HG02885 (cell line): ENCODE measurements at regions not wholly inside any gene's neighbourhood (a gene's known extent, or its start where the extent isn't known, plus 50 kb on each side); places are given as distances from the start of the nearest gene placed in this dataset.
"Not testable (repeated sequence)": the region's sequence is repeated elsewhere in the genome, so short reads cannot be mapped to it uniquely, and the experiment has no call there.

ENCODE experiments used
- ATAC-seq: cut with Tn5 transposase; IDR thresholded peaks from one replicate; pipeline ENCODE4 v1.9.1; 2021; ENCODE audit warnings: mild to moderate bottlenecking; ENCODE audit not compliant: unreplicated experiment, poor library complexity

DNA sequence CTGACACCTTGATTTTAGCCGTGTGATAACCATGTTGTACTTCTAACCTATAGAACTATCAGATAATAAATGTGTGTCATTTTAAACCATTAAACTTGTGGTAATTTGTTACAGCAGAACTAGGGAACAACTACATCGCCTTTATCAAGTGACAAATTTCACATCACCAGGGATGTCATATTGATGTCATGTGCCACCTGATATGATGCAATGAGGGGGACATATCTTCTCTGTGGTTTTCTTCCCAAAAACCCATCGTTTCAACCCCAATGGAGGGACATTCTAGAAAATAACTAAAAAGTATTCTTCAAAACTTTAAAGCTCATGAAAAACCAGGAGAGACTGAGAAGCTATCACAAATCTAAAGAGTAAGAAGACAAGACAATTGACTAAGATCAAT, 212.2 kb downstream of the ETV1 start:
- ATAC-seq, result no peak

DNA sequence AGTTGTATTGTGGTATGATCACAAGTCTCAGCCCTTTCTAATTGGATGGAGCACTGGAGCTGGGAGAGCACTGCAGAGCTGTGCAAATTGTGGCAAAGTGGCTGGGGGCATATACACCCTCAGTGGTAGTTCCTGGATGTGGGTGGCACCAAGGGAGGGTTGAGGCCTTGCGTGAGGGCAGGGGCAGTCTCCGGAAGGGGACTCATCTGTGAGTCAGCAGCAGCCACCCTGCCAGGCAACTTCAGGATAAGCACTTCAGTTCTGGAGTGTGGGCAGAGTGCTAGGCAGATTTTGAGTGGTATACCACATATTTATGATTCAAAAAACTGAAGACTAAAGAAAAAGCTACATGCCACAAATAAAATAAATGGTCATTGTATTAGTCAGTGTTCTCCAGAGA, 210.5 kb downstream of the ETV1 start:
- no peak for ATAC-seq

DNA sequence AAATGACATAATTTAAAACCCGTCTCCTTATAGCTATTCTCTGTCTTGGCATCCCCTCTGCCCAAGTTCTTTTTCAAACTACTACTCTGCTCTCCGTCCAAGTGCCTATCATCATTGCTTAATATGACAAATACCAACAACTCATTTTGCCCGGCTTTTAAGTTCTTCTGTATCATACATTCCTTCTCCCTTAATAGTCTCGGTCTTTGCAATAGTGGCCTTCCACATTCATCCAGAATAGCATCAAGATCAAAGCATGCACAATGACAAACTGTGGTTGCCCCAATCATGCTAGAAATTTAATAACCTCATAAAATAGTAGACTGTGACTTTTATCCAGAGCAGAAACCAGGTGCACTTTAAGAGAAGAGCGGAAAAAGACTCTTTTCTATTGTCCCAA, 198.9 kb downstream of the ETV1 start:
- no peak for ATAC-seq

DNA sequence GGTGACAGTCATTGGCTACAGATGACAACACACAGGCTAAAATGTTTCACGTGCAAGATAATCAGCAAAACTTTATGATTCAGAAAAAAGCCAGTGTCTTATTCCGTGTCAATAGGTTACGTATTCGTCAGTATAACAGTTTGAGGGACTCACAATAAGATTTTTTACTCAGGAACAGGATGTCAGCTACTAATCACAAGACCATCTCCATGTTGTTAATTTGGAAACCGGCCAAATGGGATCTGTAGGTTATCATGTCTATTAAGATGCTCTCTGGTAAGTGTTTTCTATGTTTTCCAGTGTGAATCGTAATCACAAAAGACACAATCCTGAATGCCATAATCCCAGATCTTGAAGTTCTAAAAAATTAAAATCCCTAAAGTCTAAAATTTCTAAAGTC, 197.3 kb downstream of the ETV1 start:
- no peak for ATAC-seq

DNA sequence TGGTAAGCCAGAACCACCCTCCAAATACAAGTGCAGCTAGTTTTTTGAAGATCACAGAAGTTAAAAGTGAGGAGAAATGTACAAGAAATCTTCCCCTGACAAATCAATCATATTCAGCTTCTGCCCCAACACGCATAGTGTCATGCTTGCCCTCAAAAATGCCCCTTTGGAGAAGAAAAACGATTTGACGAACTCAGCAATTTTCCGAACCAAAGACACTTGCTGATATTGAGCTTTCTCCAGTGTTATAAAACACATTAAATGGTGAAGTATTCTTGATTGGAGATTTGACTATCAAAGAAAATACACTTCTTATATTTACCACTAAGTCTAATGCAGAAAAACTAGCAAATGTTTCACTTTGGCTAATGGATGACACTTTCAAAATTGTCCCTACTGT, 195.5 kb downstream of the ETV1 start:
- no peak for ATAC-seq

DNA sequence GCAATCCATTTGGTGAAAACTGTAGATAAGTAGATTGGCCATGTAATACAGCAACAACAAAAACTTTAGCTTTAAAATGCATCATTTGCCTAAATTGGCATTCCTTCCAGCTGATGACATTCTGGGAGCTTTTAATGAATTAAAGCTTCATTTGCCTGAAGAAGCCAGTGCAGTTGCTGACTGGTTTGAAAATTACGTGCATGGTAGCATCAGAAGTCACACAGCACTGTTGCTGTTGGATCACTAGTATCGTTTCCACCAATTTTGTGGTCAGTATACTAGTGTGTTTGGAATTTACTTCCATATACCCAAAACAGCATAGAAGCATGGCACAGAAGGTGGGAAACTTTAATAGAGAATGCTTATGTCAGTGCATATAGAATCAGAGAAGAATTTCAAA, 194.9 kb downstream of the ETV1 start:
- no peak for ATAC-seq

DNA sequence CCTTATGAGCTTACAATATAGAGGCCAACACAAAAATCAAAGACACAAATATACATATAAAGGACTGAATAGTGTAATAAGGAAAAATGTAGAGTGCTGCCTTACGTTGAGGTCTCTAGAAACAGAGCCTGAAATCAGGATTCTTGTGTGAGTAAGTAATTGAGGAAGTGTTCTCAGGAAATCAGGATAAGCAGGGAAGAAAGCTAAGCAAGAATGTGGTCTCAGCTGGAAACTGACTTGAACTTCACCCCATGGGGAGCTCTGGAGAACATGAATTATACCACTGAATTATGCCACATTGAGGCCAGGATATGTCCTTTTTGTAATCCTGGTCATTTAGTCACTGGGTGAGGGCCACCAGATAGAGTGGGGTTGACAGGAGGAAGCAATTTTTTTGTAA, 191.9 kb downstream of the ETV1 start:
- ATAC-seq, result no peak

DNA sequence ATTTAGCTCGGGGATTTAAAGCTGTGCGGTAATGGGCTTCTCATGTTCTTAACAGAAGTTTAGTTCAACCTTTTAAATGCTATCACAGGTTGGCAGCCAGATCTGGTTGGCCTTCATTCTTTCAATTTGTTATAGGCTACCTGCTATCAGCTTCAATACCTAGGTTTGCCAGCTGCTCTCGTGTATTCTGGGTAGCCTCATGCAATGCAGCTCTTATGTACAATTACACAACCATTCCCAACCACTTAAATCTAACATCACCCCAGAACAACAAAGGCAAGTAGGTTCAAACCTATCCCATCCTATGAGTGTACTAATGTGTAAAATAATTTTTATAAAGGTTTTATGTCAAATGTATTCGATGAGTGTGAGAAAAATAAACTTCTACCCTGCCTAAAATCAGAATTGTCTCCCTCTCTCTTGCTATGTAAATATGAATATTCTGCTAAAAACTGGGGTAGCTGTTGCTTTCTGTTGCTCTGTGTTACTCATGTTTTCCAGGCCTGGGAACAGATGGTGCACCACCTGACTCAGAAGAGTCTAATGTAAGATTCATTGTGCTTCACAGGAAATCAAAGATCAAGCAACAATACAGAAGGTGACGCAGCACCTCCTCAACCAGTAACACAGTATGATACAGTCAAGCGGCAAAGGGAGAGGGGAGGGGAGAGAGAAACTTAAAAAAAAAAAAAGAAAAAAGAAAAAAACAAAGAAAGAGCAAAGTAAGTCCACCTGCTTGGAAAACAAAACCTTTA, 188.6 kb downstream of the ETV1 start:
- ATAC-seq, result no peak

DNA sequence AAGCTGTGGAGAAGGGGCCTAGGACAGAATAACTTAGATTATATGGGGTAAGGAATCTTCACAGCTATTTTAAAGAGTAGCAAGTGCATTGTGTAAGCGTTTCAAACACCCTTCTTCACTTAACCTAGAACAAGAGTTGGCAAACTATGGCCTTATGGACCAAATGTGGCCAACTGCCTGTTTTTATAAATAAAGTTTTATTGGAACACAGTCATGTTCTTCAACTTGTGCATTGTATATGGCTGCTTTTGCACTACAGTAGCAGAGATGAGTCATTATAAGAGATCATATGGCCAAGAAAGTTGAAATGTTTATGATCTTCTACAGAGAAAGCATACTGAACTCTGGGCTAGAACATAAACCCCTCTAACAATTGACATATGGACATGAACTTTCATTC, 187.8 kb downstream of the ETV1 start:
- ATAC-seq, result no peak

DNA sequence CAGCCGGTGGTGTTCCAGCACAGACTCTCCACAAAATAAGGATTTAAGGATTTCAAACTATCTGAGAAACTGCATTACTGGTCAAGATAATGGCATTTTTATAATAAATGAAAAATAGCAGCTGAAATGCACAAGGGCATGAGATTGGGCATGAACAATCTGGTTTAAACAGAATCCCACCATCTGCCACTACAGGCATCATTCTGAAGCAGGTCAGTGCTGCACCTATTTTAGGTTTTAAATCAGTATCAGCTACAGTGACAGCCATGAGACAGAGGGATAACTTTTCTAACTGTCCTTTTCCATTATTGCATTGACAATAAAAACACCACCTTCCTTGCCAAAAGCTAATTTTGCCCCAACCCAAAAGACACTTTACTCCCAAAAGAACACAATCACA, 186.8 kb downstream of the ETV1 start:
- no peak for ATAC-seq

DNA sequence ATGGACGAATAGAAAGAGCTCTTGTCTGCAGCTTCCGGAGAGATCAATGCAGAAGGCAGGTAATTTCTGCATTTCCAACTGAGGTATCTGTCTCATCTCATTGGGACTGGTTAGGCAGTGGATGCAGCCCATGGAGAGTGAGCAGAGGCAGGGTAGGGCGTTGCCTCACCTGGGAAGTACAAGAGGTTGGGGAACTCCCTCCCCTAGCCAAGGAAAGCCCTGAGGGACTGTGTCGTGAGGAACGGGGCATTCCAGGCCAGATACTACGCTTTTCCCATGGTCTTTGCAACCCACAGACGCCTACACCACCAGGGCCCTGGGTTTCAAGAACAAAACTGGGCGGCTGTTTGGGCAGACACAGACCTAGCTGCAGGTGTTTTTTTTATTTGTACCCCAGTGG, 186.3 kb downstream of the ETV1 start:
- ATAC-seq, result no peak

DNA sequence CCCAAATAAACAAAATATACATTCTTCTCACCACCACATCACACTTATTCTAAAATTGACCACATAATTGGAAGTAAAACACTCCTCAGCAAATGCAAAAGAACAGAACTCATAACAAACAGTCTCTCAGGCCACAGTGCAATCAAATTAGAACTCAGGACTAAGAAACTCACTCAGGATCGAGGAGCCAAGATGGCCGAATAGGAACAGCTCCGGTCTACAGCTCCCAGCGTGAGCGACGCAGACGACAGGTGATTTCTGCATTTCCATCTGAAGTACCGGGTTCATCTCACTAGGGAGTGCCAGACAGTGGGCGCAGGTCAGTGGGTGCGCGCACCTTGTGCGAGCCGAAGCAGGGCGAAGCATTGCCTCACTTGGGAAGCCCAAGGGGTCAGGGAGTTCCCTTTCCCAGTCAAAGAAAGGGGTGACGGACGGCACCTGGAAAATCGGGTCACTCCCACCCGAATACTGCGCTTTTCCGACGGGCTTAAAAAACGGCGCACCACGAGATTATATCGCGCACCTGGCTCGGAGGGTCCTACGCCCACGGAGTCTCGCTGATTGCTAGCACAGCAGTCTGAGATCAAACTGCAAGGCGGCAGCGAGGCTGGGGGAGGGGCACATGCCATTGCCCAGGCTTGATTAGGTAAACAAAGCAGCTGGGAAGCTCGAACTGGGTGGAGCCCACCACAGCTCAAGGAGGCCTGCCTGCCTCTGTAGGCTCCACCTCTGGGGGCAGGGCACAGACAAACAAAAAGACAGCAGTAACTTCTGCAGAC, 183.2 kb downstream of the ETV1 start:
- not testable (repeated sequence) for ATAC-seq

DNA sequence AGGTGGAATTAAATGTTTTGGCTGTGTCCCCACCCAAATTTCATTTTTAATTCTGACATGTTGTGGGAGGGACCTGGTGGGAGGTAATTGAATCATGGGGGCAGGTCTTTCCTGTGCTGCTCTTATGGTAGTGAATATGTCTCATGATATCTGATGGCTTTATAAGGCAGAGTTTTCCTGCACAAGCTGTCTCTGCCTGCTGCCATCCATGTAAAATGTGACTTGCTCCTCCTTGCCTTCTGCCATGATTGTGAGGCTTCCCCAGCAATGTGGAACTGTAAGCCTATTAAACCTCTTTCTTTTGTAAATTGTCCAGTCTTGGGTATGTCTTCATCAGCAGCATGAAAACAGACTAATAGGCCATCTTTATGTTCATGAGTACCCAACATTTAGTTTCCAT, 172.2 kb downstream of the ETV1 start:
- ATAC-seq, result not testable (repeated sequence)

DNA sequence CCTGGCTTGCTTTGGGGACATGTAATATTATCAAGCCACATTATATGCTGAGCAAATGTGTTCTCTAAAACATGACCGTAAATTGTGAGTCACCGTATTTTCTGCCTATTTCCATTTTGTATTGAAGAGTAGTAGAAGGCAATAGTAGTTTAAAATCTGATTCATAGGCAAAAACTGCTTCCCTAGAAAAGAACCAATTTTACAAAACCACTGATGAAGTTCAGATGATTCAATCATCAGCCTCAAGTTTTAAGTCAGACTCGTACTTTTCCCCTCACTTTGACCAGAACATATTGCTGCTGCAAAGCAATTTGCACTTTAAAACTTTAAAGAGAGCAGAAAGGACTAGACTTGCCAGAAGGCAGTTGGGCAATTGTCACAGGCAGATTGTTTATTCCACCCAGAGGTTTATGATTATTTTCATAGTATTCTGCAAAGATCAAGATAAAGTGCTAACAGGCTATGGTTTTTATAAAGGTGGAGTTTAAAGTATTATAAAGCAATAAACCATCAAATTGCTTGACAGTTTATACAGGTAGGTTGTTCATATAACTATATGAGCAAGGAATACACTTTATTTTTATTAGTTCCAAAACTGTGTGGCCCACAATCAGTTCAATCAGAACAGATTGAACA, 168.2 kb downstream of the ETV1 start:
- no peak for ATAC-seq

DNA sequence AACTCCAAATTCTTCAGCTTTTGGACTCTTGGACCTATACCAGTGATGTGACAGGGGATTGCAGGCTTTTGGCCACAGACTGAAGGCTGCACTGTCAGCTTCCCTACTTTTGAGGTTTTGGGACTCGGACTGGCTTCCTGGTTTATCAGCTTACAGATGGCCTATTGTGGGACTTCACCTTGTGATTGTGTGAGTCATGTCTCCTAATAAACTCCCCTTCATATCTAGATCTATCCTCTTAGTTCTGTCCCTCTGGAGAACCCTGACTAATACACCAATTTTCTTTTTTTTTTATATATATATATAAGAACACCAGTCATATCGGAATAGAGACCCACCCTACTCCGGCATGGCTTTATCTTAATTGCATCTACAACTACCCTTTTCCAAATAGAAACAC, 166.8 kb downstream of the ETV1 start:
- ATAC-seq, result no peak

DNA sequence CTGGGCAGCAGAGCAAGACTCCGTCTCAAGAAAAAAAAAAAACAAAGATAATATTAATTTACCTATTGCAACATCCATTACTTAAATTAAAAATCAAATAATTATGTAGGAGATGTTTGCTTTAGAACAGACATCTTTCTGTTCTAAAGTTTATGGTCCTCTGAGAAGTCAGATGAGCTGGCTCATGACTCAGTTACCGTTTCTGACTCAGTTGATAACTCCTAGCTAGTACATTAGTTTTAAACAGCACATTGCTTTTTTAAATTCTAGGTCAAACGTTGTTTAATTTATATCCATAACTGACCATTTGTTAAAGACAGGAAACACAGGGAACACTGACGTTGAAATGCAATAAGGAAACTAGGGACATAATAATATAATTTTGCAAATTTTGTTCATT, 162.7 kb downstream of the ETV1 start:
- ATAC-seq, result no peak

DNA sequence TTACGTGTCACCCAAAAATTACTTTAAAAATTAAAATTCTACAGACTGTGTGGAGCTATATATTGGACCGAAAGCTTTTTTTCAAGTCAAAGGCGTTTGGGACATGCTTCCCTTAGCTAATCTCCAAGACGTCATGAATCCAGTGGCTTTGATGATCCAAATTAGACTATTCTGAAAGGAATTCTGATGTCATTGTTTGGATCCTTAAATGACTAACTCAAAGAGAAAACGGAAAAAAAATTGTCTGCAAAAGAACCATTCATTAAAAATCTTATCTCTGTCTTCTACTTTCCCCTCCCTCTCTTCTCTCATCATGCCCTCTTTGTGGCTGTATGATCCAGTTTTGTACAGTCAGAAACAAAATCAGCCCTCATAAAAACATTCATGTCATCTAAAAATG, 161.8 kb downstream of the ETV1 start:
- no peak for ATAC-seq

DNA sequence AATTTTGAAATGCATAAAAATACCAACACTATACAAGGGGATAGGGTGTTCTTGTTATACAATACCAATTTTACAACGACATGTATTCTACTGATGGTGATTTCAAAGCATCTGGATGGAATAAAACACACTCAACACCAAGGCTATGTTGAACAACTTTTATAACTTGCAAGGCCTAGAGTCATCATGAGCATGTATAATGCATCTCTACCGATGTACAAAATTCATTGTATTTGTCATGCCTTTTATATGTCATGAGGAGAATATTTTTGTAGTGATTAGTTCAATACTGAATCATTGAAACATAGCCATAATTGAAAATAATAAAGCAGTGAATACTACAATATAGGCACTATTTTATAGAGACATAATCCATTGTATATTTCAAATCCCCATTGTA, 160.2 kb downstream of the ETV1 start:
- ATAC-seq, result no peak

DNA sequence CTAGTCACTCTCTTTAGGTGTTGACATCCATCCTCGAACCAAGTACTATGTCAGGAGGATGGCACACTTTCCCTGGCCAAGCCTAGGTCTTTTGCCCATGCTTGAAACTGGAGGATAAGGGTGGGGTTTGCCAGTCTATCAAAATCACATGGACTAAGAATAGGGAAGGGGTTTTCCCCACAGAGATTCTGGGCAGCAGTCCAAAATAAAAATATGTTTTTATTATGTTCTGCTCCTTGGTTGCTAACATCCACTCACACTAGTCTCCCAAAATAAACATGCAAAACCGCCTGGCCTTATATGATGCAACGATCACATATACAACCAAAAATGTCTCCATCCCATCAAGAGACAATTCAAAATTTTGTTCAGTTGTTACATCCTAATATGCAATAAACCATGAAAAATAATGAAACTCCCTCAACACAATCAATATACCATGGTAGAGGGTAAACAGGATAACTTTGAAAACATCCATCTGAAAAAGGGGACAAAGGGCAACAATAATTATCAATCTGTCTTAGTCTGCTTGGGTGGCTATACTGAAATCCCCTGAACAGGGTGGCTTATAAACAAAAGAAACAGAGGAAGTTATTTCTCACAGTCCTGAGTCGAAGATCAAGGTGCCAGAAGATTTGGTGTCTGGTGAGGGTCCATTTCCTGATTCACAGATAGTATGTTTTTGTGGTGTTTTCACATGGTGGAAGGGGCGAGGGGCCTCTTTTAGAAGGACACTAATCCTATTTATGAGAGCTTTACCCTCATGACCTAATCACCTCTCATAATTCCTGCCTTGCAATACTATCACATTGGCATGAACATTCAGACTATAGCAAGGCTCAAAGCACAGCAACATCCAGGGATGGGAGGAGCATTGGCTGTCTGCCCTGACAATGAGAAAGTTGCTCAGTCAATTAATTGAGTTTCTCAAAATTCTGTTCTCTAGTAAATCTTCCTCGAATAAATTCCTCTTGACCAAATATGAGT, 159.3 kb downstream of the ETV1 start:
- no peak for ATAC-seq

DNA sequence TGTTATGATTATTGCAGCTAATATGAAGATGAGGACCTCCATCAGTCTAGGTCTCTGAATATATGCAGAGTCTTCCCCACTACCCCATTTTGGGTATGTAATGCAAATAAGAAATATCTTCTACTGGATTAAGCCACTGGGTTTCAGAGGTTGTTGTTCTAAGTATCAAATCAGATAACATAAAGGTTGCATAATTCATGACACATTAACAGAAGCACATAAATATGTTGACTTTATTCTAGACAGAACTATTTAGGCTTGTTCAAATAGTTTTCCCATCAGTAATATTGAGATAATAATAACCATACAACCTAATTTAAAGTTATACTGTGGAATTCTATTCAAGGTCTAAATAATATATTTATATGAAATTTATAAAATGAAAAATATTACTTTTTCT, 157.1 kb downstream of the ETV1 start:
- ATAC-seq, result no peak
